HG02938 (cell line): ENCODE measurements at regions not wholly inside any gene's neighbourhood (a gene's known extent, or its start where the extent isn't known, plus 50 kb on each side); places are given as distances from the start of the nearest gene placed in this dataset.

Experiments used
- ATAC-seq: cut with Tn5 transposase; IDR thresholded peaks from one replicate; pipeline ENCODE4 v1.9.1; 2021; ENCODE audit warnings: mild to moderate bottlenecking, moderate library complexity; ENCODE audit not compliant: unreplicated experiment

DNA sequence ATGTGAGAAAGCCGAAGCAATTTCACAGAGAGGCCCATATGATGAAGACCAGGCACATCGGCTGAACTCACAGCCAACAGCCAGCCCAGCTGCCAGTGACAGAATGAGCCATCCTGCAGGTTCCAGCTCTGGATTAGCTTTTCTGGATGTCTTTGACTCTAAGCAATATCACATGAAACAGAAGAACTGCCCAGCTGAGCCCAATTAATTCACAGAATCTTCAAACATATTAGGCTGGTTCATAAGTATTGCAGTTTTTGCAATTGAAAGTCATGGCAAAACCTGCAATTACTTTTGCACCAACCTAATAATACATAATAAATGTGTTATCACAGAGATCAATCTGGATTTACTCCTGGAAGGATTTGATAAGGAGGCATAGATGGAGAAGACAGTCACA lies 299.9 kb downstream of the RAB28 start:
- ATAC-seq: no peak

DNA sequence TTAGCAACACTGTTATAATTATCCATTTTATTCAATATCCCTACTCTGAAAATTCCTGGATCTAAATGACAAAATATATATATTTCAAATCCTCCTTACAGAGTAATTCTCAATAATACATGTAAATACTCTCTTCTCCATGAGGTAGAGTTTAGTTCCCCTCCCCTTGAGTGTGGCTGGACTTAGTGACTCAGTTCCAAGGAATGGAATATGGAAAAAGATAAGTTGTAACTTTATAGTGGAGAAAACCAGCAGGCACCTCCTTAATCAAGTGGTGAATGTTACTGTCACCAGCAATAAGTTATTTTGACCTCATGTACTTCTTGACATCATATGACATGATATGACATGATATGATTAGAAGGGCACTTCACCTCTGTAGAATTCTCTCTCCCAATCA lies 302.0 kb downstream of the RAB28 start:
- ATAC-seq: no peak

DNA sequence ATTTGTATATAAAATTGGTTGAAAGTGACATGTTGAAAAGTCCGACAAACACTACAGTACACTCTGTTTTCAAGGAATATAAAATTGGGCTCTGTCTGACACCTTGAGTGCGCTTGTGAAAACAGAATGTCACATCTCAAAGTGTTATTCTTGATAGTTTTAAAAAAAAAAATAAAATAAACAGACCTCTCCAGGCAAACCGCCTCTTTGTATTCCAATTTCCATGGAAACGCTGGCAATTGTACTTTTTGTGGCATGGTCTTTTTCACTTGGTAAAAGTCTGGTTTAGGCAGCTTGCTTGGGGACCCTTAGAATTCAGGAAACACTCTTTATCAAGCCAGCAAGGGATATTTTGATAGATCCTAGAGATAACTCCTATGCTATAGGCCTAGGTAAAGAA lies 302.5 kb downstream of the RAB28 start:
- ATAC-seq: no peak

DNA sequence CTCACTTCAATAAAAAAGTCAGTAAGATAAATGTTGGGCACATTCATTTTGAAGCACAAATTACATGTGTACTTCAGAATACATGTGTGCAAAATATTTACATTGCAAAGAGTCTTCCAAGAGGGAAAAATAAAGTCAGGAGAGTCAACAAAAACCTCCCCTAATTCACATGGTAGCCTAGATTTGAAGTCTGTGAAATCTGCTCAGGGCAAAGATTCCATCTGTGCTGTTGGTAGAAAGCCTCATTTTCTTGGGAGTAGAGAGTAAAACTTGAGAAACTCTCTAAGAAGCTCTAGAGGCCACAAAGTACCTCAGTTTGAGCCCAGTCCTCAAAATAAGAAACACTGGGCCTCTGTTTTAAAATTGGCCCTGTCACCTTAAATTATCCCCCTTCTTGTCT lies 303.4 kb downstream of the RAB28 start:
- no peak for ATAC-seq

DNA sequence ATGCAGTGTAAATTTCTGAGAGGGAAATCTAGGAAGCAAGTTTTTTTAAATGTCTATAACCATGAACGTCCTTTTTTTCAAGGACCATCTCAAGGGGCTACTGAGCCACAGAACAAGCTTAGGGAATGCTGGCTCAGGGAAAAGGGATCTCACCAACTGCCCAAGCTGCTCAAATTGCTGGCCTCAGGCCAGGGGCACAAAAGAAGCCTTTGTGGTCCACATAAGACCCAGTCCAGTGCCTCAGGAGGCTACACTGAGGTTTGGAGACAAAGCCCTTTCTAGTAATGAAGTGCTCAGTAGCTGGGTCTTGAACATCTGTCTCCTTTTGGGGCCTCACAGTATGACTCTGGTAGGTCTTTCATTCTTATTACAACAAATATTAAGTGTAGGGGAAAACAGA lies 305.5 kb downstream of the RAB28 start:
- ATAC-seq: no peak

DNA sequence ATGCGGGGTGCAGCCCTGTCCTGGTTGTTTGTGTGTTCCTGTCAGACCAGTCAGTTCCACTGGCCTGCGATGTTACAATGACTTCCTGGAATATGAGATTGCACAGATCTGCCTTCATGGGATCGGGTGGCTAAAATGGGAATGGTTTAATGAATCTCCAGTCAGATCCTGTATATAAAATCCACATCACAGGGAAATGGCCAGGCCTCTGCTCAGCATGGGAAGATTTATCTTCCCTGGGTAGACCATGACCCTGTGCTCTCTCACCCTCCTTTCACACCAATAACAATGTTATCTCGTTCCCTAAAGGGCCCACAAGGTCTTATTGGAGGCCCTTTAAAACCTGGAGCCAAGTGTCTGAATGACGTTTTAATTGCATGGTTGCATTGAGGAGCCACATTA lies 307.4 kb downstream of the RAB28 start:
- ATAC-seq: no peak

DNA sequence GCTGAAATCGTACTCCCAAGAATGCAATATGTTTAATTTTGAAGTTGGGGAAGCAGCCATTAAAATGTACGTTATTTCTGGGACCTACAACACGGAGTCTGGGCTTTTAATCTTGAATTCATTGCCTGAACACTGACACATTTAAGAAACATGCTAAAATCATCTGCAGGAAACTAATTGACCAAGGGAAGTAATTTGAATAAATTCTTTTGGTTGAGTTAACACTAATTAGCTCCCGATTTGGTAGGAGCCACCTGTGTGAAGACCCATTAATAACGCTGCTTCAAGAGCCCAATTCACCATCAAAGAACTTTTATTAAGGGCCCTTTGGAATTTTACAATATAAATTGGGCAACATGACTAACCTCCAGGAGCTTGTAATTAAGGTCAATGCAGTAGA lies 309.2 kb downstream of the RAB28 start:
- no peak for ATAC-seq

DNA sequence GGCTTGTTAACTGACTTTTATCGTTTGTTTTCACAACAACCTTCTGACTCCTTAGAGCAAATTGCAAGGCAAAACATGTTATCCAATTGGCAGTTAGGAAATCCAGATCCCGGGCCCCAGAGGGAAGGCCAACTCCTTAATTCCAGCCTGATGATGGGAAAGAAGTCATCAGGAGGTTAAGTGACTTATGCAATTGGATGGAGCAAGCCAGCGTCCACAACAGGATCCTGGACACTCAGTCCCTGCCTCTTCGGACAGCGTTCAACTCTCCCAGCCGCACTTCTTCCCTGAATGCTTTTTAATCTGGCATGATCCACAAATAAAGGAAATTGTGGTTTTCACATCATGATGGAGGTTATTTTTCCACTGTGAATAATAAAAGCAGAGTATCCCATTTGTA lies 310.1 kb downstream of the RAB28 start:
- no peak for ATAC-seq

DNA sequence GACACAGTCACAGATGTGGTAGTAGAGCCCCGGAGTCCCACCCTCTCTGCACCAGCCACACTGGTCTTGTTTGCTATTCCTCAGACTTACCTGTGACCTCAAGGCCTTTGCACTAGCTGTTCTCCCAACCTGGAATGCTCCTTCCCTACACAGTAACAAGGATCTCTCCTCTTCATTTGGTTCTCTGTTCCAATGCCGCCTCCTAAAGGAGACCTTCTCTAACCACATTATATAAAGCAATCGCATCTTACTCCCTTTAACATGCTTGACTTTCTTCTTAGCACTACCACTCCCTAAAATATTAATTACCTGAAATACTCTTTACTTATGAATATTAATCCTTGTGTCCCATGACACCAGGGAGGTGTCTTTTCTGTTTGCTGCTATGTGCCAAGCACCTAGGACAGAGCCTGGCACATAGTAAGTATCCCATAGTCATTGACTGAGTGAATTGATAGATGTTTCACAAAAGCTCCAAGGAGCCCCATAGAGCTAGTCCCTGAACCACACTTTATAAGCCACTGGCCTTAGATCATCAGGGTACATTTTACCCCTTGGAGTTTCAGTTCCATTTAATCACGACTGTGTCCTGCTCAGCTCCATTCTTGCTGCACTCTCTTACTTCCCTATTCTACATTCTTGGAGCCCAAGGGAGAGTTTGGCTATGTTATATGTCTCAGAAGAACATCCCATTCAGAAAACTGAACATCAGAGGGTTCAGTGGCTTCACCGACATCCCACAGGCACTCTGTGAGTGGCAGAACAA lies 312.7 kb downstream of the RAB28 start:
- no peak for ATAC-seq

DNA sequence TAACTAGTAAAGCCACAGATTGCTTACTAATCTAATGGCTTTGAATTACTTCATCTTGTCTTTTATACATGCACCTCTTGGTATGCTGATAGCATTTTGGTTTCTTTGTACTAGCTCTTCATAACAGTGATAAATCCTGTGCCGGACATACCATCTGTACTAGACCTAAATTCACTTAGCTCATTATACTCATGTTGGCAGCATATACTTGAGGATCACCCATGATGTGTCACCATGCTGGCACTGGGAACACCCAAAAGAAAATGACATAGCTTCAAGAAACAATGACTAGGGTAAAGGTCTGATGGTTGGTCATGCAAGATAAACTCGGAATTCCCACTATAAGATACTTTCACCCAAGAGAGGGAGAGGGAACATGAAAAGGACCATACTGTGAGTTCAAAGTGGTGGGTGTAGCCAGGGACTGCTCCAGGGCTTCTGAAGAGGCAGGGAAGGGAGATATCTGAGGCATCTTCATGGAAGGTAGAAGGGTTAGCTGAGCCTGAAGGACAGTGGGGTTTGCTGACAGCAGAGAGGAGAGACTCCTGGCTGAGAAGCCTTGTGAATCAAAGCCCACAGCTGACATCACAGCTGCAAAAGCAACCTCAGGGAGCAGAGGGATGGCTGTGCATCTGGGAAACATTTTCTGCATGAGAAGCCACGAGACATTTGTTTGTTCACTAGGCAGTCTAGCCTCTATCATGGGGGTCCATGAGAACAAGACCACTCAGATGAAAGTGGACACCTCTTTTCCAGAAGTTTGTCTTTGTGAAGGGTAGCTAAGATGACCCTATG lies 314.2 kb downstream of the RAB28 start:
- no peak for ATAC-seq

DNA sequence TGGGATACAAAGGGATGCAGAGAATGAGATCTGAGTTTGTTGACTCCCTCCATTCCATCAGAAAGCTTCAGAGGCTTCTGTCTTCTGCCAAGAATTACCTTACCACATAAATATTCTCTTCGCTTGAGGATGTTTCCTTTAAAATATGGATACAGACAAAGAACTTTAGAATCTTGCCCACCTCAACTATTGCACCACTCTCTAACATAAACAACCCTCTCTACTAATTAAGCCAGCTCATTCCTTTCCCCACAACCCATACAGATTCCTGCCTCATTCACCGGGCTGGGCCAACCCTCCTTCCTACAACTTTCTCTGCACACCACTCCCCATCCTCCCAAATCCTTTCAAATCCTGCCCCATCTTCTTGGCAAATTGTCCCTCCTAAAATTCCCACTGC lies 315.8 kb downstream of the RAB28 start:
- no peak for ATAC-seq

DNA sequence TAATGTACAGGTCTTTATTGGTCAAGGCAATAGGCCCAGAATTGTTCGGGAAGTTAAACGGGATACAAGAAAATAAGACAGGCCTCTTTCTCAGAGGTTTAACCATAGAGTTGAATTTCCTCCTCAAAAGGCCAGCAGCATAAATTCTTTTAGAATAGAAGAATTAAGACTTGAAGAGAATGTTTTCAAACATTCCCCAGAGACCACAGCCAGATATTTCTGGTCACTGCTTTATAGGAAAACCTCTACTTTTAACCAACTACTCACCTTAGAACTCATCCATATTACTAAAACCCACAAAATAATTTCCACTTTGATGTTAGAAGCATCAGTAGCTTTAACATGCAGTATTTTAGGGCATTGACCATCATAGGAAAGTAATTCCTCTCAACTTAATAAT lies 317.9 kb downstream of the RAB28 start:
- no peak for ATAC-seq

DNA sequence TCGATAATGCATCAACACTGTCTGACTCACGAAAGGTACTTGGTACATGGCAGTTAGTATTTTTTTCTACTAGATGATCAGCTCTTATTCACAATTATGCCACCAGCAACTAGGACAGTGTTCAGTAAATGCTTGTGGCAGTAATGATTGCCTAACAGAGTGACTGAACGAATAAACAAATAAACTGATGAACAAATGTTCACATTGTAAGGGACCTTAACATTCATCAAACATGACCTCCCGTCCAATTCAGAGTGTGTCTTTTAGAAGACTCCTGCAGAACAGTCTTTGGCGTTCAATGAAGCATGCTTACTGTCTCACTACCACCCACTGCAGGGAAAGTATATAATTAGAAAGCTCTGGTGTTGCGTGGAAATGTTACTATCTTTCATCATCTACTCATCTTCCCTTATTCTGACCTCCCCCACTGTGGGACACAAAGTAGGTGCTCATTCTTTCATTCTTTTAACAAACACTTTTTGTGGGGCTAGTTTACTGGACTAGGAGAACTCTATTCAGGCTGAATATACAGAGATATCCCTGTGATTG lies 319.3 kb downstream of the RAB28 start:
- ATAC-seq: no peak

DNA sequence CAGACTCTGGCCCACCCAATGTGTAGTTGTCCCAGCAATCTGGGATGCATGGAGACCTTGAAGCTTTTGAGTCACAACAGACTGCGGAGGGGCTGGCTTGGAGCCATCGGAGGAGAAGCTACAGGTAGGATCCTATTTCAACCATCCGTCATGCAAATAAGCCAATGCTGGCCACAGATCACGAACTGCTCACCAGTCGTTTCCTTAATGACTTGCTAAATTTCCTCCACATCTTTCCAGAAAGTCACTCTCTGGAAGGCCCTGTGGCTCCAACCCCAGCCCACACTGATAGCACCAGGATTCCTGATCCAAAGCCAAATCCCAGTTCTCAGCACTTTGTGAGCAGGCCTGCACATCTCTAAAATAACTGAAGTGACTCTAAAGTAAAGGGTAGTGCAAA lies 321.3 kb downstream of the RAB28 start:
- no peak for ATAC-seq

DNA sequence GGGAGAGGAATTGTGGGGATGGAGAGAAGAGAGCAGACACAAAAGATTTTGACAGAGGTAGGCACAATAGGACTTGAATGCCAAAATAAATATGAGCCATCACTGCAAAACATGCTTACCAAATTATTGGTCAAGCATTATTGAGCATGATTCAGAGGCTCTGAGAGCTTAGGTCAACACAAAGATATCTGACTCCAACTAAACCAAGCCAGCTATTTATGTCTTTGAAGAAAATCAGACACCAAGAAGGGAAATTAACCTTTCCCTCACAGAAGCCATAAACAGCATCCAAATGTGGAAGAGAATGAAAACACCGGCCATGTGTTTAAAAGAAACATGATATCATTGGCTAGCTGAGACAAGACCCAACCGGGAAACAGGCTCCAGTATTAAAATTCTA lies 323.2 kb downstream of the RAB28 start:
- ATAC-seq: no peak

DNA sequence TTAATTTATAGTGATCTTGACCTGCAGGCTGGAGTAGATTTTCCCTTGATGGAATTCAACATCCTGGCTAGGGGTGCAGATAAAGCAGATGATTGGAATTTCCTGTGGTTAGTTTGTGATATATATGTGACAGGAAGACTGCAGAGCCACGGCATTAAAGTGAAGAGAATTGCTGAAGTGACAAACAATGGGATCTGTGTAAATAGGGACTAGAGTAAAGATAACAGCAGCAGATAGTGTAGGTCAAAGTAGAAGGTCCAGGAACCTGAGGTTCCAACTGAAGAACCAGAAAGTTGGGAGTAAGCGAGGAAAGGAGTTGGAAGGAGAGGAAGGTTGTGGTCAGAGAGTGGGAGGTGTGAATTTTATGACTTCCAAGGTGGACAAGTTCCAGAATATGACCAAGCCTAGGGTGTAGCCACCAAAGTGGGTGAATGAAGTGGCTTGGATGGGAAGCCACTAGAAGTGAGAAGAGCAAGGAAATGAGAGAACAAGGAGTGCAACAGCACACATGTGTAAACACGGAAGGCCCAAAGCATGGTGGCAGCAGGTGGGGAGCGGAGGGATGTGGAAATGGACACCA lies 325.0 kb downstream of the RAB28 start:
- ATAC-seq: no peak

DNA sequence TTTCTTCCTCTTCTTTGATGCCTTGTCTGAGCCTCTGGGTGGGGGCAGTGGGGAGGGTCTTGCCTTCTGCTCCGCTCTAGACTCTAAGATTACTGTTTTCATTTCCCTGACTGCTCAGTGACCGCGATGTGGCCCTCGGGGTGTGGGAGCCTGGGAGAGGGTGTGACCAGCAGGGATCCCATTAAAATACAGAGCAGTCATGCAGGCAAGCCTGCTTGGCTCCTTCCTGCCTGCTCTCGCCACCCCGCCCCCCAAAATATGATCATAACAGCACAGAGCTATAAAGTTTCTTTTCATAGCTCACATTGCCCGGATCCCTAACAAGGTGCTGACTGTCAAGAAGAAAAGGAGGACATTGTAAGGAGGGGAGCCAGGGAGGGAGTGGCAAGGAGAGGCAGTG lies 332.9 kb downstream of the RAB28 start:
- no peak for ATAC-seq

DNA sequence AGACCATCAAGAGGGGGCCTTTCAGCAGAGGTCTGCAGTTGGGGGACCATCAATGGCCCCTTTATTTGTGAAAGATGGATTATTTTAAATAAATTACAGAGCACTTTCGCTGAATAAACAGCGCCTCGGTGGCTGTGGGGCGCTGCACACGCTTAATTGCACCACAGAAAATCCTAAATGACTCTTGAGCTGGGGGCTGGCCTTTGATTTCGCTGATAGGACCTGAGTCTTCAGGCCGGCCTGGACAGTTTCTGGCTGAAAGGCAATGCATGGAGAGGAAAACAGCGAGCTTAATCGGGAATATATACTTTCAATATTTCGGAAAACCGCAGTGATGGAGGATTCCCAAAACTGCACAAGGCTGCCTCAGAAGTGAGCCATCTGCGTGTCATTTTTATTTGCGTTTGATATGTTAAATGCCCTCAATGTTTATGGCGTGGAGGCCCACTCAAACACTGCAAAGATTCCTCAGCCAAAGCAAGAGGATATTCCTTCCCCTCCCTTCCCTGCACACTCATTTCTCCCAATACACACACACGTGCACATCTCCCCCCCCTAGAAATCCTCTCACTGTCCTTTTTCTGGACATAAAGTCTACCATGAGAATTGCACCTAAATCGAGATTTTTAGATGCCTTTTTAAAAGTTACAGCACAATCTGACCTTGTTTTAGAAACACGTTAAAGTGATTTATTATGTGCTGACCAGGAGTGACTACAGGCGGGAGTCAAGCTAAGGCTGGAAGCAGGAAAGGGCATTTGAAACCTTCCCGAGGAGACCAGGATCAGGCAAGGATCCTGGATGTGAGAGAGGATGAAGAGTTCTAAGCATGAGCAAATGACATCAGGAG lies 340.7 kb downstream of the RAB28 start:
- no peak for ATAC-seq

DNA sequence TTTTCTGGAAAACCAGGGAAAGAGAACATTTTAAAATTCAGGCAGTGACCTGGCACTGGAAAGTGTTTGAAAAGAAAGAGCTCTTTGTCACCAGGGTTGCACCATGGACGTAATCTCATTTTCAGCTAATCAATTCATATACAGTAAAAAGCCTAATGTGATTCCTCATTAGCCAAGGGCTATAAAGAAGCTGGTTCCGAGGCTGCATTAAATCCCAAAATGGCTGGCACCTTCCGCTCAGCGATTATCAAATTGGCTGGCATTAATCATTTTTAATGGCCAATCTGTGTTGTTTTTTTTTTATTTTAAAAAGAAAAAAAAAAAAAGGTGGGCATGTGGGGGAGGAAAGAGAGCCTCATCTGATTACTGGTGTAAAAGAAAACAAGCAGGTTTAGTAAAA lies 341.4 kb downstream of the RAB28 start:
- ATAC-seq: no peak

DNA sequence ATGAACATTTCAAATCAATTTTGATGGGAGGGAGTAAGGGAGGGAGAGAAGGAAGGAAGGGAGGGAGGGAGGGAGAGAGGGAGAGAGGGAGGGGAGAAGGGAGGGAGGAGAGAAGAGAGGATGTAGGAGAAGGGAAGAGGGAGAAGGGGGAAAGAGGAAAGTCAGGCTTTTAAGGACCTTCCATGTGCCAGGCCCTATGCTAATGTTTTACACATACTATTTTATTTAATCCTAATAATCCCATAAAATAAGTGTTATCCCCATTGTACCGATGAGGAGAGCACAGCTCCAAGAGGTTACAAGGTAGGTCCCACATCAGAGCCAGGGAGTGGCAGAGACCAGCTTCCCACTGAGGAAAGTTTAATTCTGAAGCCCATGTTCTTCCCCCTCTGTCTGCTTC lies 341.9 kb downstream of the RAB28 start:
- ATAC-seq: no peak

DNA sequence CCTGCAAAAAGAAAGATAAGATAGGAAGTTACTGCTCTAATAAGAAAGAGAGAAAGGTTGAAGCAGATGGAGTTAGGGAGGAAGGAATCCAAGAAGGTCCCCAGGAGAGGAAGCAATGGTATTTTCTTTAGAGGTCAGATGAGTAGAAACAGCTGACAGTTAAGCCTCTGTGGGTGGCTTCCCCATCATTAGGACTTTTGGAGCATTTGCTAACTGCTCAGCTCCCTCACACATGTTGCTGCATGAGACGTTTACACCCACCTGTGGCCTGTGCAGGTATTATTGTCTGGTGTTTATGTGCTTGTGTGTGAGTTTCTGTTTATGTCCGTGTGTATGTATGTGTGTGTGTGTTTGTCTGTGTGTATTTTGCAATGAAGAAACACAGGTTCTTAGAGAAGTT lies 346.8 kb downstream of the RAB28 start:
- ATAC-seq: no peak
